Panc1 (cell line): ENCODE measurements at regions not wholly inside any gene's neighbourhood (a gene's known extent, or its start where the extent isn't known, plus 50 kb on each side); places are given as distances from the start of the nearest gene placed in this dataset.
"Not testable (repeated sequence)": the region's sequence is repeated elsewhere in the genome, so short reads cannot be mapped to it uniquely, and the experiment has no call there.

Source experiments
- ATAC-seq: fragments of 200-7000 bp; cut with Tn5 transposase; 2 replicates; pipeline ENCODE4 v1.9.1; 2020; ENCODE audit warnings: mild to moderate bottlenecking, moderate library complexity
- BruUV-seq: library from RNA; stranded (reverse); fragments of 400-500 nt; replicated peaks from 2 replicates; lab custom pipeline; 2021; lab: Mats Ljungman, UMichigan
- CTCF ChIA-PET: fragments of 300-600 bp; sonication (Branson Sonifier 250); formaldehyde crosslinking; loops from one replicate; lab custom pipeline; 2022; ENCODE audit warnings: antibody characterized with exemption; lab: Charles Lee
- POLR2A ChIA-PET: fragments of 300-600 bp; sonication (Branson Sonifier 250); formaldehyde crosslinking; loops from one replicate; lab custom pipeline; 2022; ENCODE audit warnings: antibody characterized with exemption; lab: Charles Lee
- DNase-seq: peaks from one replicate; pipeline ENCODE4 v3.0.0-alpha.2; 2010; ENCODE audit warnings: low read depth, low spot score
- H3K27ac ChIP-seq: 2 replicates; pipeline ENCODE4 v1.5.1; 2011; ENCODE audit warnings: mild to moderate bottlenecking, low read length, inconsistent platforms
- H3K27me3 ChIP-seq: fragments of 200-500 bp; sonication (Bioruptor generic); 2 replicates; pipeline ENCODE4 v1.6.0; 2014; ENCODE audit warnings: low read length, inconsistent platforms; ENCODE audit not compliant: control insufficient read depth, insufficient read depth
- H3K36me3 ChIP-seq: fragments of 200-500 bp; sonication (Bioruptor generic); 2 replicates; pipeline ENCODE4 v1.5.1; 2014; ENCODE audit warnings: inconsistent platforms, mild to moderate bottlenecking, low read length, moderate library complexity; ENCODE audit not compliant: control insufficient read depth, insufficient read depth
- H3K4me1 ChIP-seq: 2 replicates; pipeline ENCODE4 v1.5.1; 2011; ENCODE audit warnings: inconsistent platforms, mild to moderate bottlenecking, low read length, moderate library complexity; ENCODE audit not compliant: control insufficient read depth, insufficient read depth
- H3K4me3 ChIP-seq, 2 experiments: 2 replicates each; pipeline ENCODE4 v1.5.1; 2011 to 2012; ENCODE audit warnings: low read depth in 2 of 2, low read length in 2 of 2, mild to moderate bottlenecking in 2 of 2, inconsistent platforms in 1 of 2, moderate library complexity in 1 of 2
- H3K9me3 ChIP-seq: fragments of 200-500 bp; sonication (Bioruptor generic); 2 replicates; pipeline ENCODE4 v1.5.1; 2014; ENCODE audit warnings: low read depth, mild to moderate bottlenecking, inconsistent platforms, low read length, moderate library complexity; ENCODE audit not compliant: control insufficient read depth, insufficient read depth
- CTCF ChIP-seq: fragments of 450-650 bp; IDR thresholded peaks from 2 replicates; pipeline ENCODE4 v1.5.1; 2017; ENCODE audit warnings: mild to moderate bottlenecking
- POLR2AphosphoS5 ChIP-seq: IDR thresholded peaks from 2 replicates; pipeline ENCODE4 v1.6.1; 2012; ENCODE audit warnings: mild to moderate bottlenecking, low read depth, low read length, moderate library complexity
- REST ChIP-seq, 2 experiments: IDR thresholded peaks; 2 replicates each; pipeline ENCODE4 v1.6.1; 2011 to 2012; ENCODE audit warnings: low read depth in 2 of 2, control low read depth in 1 of 2, low read length in 1 of 2, mild to moderate bottlenecking in 1 of 2, moderate library complexity in 1 of 2; ENCODE audit not compliant: insufficient read depth in 1 of 2
- SIN3A ChIP-seq: IDR thresholded peaks from 2 replicates; pipeline ENCODE4 v1.6.1; 2012; ENCODE audit warnings: low read depth, mild to moderate bottlenecking, low read length, moderate library complexity, borderline replicate concordance; ENCODE audit not compliant: insufficient read depth
- TCF7L2 ChIP-seq: IDR thresholded peaks from 2 replicates; pipeline ENCODE4 v1.6.1; 2011; ENCODE audit warnings: mild to moderate bottlenecking, low read depth, low read length, inconsistent platforms
- in situ Hi-C: cut with HindIII; loops from 2 replicates; pipeline ENCODE4 v1.10.0; 2016; ENCODE audit warnings: low sequenced_read_pairs, low pct_unique_long_range_greater_than_20kb
- intact Hi-C: fragments of 100-400 bp; cut with micrococcal nuclease; formaldehyde crosslinking; loops from one replicate; pipeline ENCODE4 v1.10.0; 2022; ENCODE audit not compliant: unreplicated experiment

- intact Hi-C loops: no loop called here
- no peaks in the 10 kb centered on the region for H3K27me3 ChIP-seq
- H3K4me1 ChIP-seq: no peaks in the 10 kb centered on the region
- H3K4me3 ChIP-seq: no peak overlapping the region
- CTCF ChIA-PET: no interaction called here
- no peak for DNase-seq
- no peak overlapping the region for H3K27ac ChIP-seq
- POLR2A ChIA-PET: no interaction called here
- no TSS peak for BruUV-seq
- ATAC-seq: no peak
- no peaks in the 10 kb centered on the region for H3K9me3 ChIP-seq
- in situ Hi-C loops: no loop called here
- TF ChIP-seq CTCF (no peak), TCF7L2 (no peak), POLR2AphosphoS5 (no peak), REST (IDR thresholded peaks at IDR 0.05; ENCODE audit: insufficient read depth in 1 of 2, low read depth in 2 of 2, low read length in 1 of 2) (no peak), SIN3A (no peak)
- H3K36me3 ChIP-seq: no peaks in the 10 kb centered on the region
These were observed 294.2 kb downstream of the NDUFA10 start for GRCh38 chr2:239730897-239731296.

GRCh38 chr2:239730567-239730882 lies 294.6 kb downstream of the NDUFA10 start:
- H3K36me3 ChIP-seq, in situ Hi-C loops, POLR2A ChIA-PET, H3K27me3 ChIP-seq, H3K9me3 ChIP-seq, ATAC-seq, DNase-seq, BruUV-seq, CTCF ChIA-PET, H3K27ac ChIP-seq, H3K4me1 ChIP-seq, H3K4me3 ChIP-seq, intact Hi-C loops: not testable (repeated sequence)

GRCh38 chr2:239729681-239730566 lies 295.2 kb downstream of the NDUFA10 start:
- Histone ChIP-seq H3K4me1 (no peaks in the 10 kb centered on the region), H3K27me3 (no peaks in the 10 kb centered on the region), H3K4me3 (no peak overlapping the region), H3K27ac (no peak overlapping the region), H3K36me3 (no peaks in the 10 kb centered on the region), H3K9me3 (no peaks in the 10 kb centered on the region)
- ChIA-PET CTCF (no interaction called here), POLR2A (no interaction called here)
- no peak for TF ChIP-seq CTCF
- in situ Hi-C loops (no loop called here), intact Hi-C loops (no loop called here)
- DNase-seq (no peak), ATAC-seq (no peak)
- no TSS peak for BruUV-seq
